ENCODE measurements at regions not wholly inside any gene's neighbourhood (a gene's known extent, or its start where the extent isn't known, plus 50 kb on each side); places are given as distances from the start of the nearest gene placed in this dataset.

- Histone ChIP-seq H3K27ac (ENCODE audit: low read length) (no peak overlapping the region), H3K4me3 (ENCODE audit: low read length) (no peak overlapping the region), H3K36me3 (ENCODE audit: control insufficient read depth, insufficient read depth, low read length) (no peaks in the 10 kb centered on the region), H3K4me1 (ENCODE audit: control insufficient read depth, insufficient read depth, low read length) (no peaks in the 10 kb centered on the region), H3K9me3 (ENCODE audit: control insufficient read depth, insufficient read depth, low read length) (no peaks in the 10 kb centered on the region), H3K27me3 (ENCODE audit: control insufficient read depth, insufficient read depth, low read length) (no peaks in the 10 kb centered on the region)
- no CpG with 5 or more reads among the region's 4 CpGs for WGBS (ENCODE audit: insufficient coverage, insufficient read length)
- no peak for DNase-seq (ENCODE audit: low read depth, low spot score)
Measured at GRCh38 chr18:72419914-72420313, 124.2 kb downstream of the CBLN2 start.

- Histone ChIP-seq H3K36me3 (ENCODE audit: control insufficient read depth, insufficient read depth, low read length) (no peaks in the 10 kb centered on the region), H3K27ac (ENCODE audit: low read length) (no peak overlapping the region), H3K27me3 (ENCODE audit: control insufficient read depth, insufficient read depth, low read length) (no peaks in the 10 kb centered on the region), H3K4me3 (ENCODE audit: low read length) (no peak overlapping the region), H3K4me1 (ENCODE audit: control insufficient read depth, insufficient read depth, low read length) (no peaks in the 10 kb centered on the region), H3K9me3 (ENCODE audit: control insufficient read depth, insufficient read depth, low read length) (no peaks in the 10 kb centered on the region)
- WGBS (ENCODE audit: insufficient coverage, insufficient read length), result no CpG with 5 or more reads among the region's 5 CpGs
- DNase-seq (ENCODE audit: low read depth, low spot score), result no peak
Measured at GRCh38 chr18:72412927-72413326, 131.2 kb downstream of the CBLN2 start.

- Histone ChIP-seq H3K27me3 (ENCODE audit: control insufficient read depth, insufficient read depth, low read length) (no peaks in the 10 kb centered on the region), H3K4me1 (ENCODE audit: control insufficient read depth, insufficient read depth, low read length) (no peaks in the 10 kb centered on the region), H3K27ac (ENCODE audit: low read length) (no peak overlapping the region), H3K9me3 (ENCODE audit: control insufficient read depth, insufficient read depth, low read length) (no peaks in the 10 kb centered on the region), H3K36me3 (ENCODE audit: control insufficient read depth, insufficient read depth, low read length) (no peaks in the 10 kb centered on the region), H3K4me3 (ENCODE audit: low read length) (no peak overlapping the region)
- no peak for DNase-seq (ENCODE audit: low read depth, low spot score)
- WGBS (ENCODE audit: insufficient coverage, insufficient read length), result no CpG with 5 or more reads among the region's 5 CpGs
Measured at GRCh38 chr18:72411261-72411660, 132.9 kb downstream of the CBLN2 start.

- Histone ChIP-seq H3K27me3 (ENCODE audit: control insufficient read depth, insufficient read depth, low read length) (no peaks in the 10 kb centered on the region), H3K36me3 (ENCODE audit: control insufficient read depth, insufficient read depth, low read length) (no peaks in the 10 kb centered on the region), H3K4me1 (ENCODE audit: control insufficient read depth, insufficient read depth, low read length) (no peaks in the 10 kb centered on the region), H3K27ac (ENCODE audit: low read length) (no peak overlapping the region), H3K4me3 (ENCODE audit: low read length) (no peak overlapping the region), H3K9me3 (ENCODE audit: control insufficient read depth, insufficient read depth, low read length) (no peaks in the 10 kb centered on the region)
- no peak for DNase-seq (ENCODE audit: low read depth, low spot score)
- no CpG with 5 or more reads among the region's 1 CpG for WGBS (ENCODE audit: insufficient coverage, insufficient read length)
Measured at GRCh38 chr18:72410399-72410798, 133.7 kb downstream of the CBLN2 start.

GRCh38 chr18:72409903-72410302 lies 134.2 kb downstream of the CBLN2 start:
- H3K4me3 ChIP-seq (ENCODE audit: low read length), result no peak overlapping the region
- H3K9me3 ChIP-seq (ENCODE audit: control insufficient read depth, insufficient read depth, low read length), result no peaks in the 10 kb centered on the region
- H3K27me3 ChIP-seq (ENCODE audit: control insufficient read depth, insufficient read depth, low read length), result no peaks in the 10 kb centered on the region
- H3K27ac ChIP-seq (ENCODE audit: low read length), result no peak overlapping the region
- DNase-seq (ENCODE audit: low read depth, low spot score), result no peak
- no CpG with 5 or more reads among the region's 1 CpG for WGBS (ENCODE audit: insufficient coverage, insufficient read length)
- no peaks in the 10 kb centered on the region for H3K4me1 ChIP-seq (ENCODE audit: control insufficient read depth, insufficient read depth, low read length)
- H3K36me3 ChIP-seq (ENCODE audit: control insufficient read depth, insufficient read depth, low read length), result no peaks in the 10 kb centered on the region

GRCh38 chr18:72407048-72407447 lies 137.1 kb downstream of the CBLN2 start:
- Histone ChIP-seq H3K36me3 (ENCODE audit: control insufficient read depth, insufficient read depth, low read length) (no peaks in the 10 kb centered on the region), H3K27me3 (ENCODE audit: control insufficient read depth, insufficient read depth, low read length) (no peaks in the 10 kb centered on the region), H3K4me3 (ENCODE audit: low read length) (no peak overlapping the region), H3K27ac (ENCODE audit: low read length) (no peak overlapping the region), H3K4me1 (ENCODE audit: control insufficient read depth, insufficient read depth, low read length) (no peaks in the 10 kb centered on the region), H3K9me3 (ENCODE audit: control insufficient read depth, insufficient read depth, low read length) (no peaks in the 10 kb centered on the region)
- WGBS (ENCODE audit: insufficient coverage, insufficient read length), result no CpG with 5 or more reads among the region's 2 CpGs
- DNase-seq (ENCODE audit: low read depth, low spot score), result no peak

GRCh38 chr18:72391951-72392350 lies 152.2 kb downstream of the CBLN2 start:
- no peak for DNase-seq (ENCODE audit: low read depth, low spot score)
- Histone ChIP-seq H3K4me3 (ENCODE audit: low read length) (no peak overlapping the region), H3K4me1 (ENCODE audit: control insufficient read depth, insufficient read depth, low read length) (no peaks in the 10 kb centered on the region), H3K36me3 (ENCODE audit: control insufficient read depth, insufficient read depth, low read length) (no peaks in the 10 kb centered on the region), H3K9me3 (ENCODE audit: control insufficient read depth, insufficient read depth, low read length) (no peaks in the 10 kb centered on the region), H3K27ac (ENCODE audit: low read length) (no peak overlapping the region), H3K27me3 (ENCODE audit: control insufficient read depth, insufficient read depth, low read length) (no peaks in the 10 kb centered on the region)
- WGBS (ENCODE audit: insufficient coverage, insufficient read length), result no CpG with 5 or more reads among the region's 1 CpG

- no CpG with 5 or more reads among the region's 4 CpGs for WGBS (ENCODE audit: insufficient coverage, insufficient read length)
- no peak overlapping the region for H3K4me3 ChIP-seq (ENCODE audit: low read length)
- no peaks in the 10 kb centered on the region for H3K36me3 ChIP-seq (ENCODE audit: control insufficient read depth, insufficient read depth, low read length)
- H3K9me3 ChIP-seq (ENCODE audit: control insufficient read depth, insufficient read depth, low read length), result no peaks in the 10 kb centered on the region
- no peak overlapping the region for H3K27ac ChIP-seq (ENCODE audit: low read length)
- no peaks in the 10 kb centered on the region for H3K4me1 ChIP-seq (ENCODE audit: control insufficient read depth, insufficient read depth, low read length)
- no peak for DNase-seq (ENCODE audit: low read depth, low spot score)
- H3K27me3 ChIP-seq (ENCODE audit: control insufficient read depth, insufficient read depth, low read length), result no peaks in the 10 kb centered on the region
Measured at GRCh38 chr18:72391427-72391826, 152.7 kb downstream of the CBLN2 start.

GRCh38 chr18:72378016-72378415 lies 166.1 kb downstream of the CBLN2 start:
- Histone ChIP-seq H3K4me1 (ENCODE audit: control insufficient read depth, insufficient read depth, low read length) (no peaks in the 10 kb centered on the region), H3K27me3 (ENCODE audit: control insufficient read depth, insufficient read depth, low read length) (no peaks in the 10 kb centered on the region), H3K27ac (ENCODE audit: low read length) (no peak overlapping the region), H3K36me3 (ENCODE audit: control insufficient read depth, insufficient read depth, low read length) (no peaks in the 10 kb centered on the region), H3K4me3 (ENCODE audit: low read length) (no peak overlapping the region), H3K9me3 (ENCODE audit: control insufficient read depth, insufficient read depth, low read length) (no peaks in the 10 kb centered on the region)
- DNase-seq (ENCODE audit: low read depth, low spot score), result no peak
- WGBS (ENCODE audit: insufficient coverage, insufficient read length), result no CpG with 5 or more reads among the region's 4 CpGs

GRCh38 chr18:72376256-72376655 lies 167.9 kb downstream of the CBLN2 start:
- Histone ChIP-seq H3K27me3 (ENCODE audit: control insufficient read depth, insufficient read depth, low read length) (no peaks in the 10 kb centered on the region), H3K36me3 (ENCODE audit: control insufficient read depth, insufficient read depth, low read length) (no peaks in the 10 kb centered on the region), H3K9me3 (ENCODE audit: control insufficient read depth, insufficient read depth, low read length) (no peaks in the 10 kb centered on the region), H3K4me1 (ENCODE audit: control insufficient read depth, insufficient read depth, low read length) (no peaks in the 10 kb centered on the region), H3K27ac (ENCODE audit: low read length) (no peak overlapping the region), H3K4me3 (ENCODE audit: low read length) (no peak overlapping the region)
- WGBS (ENCODE audit: insufficient coverage, insufficient read length), result no CpG with 5 or more reads among the region's 4 CpGs
- DNase-seq (ENCODE audit: low read depth, low spot score), result no peak

GRCh38 chr18:72375618-72376017 lies 168.5 kb downstream of the CBLN2 start:
- WGBS (ENCODE audit: insufficient coverage, insufficient read length), result no CpG with 5 or more reads among the region's 5 CpGs
- H3K4me1 ChIP-seq (ENCODE audit: control insufficient read depth, insufficient read depth, low read length), result no peaks in the 10 kb centered on the region
- no peak overlapping the region for H3K27ac ChIP-seq (ENCODE audit: low read length)
- H3K27me3 ChIP-seq (ENCODE audit: control insufficient read depth, insufficient read depth, low read length), result no peaks in the 10 kb centered on the region
- no peaks in the 10 kb centered on the region for H3K36me3 ChIP-seq (ENCODE audit: control insufficient read depth, insufficient read depth, low read length)
- DNase-seq (ENCODE audit: low read depth, low spot score), result no peak
- H3K9me3 ChIP-seq (ENCODE audit: control insufficient read depth, insufficient read depth, low read length), result no peaks in the 10 kb centered on the region
- no peak overlapping the region for H3K4me3 ChIP-seq (ENCODE audit: low read length)
